Lower leg skin (tissue), 3 donors: ENCODE measurements at regions not wholly inside any gene's neighbourhood (a gene's known extent, or its start where the extent isn't known, plus 50 kb on each side); places are given as distances from the start of the nearest gene placed in this dataset.

Experiments used
- CTCF ChIP-seq, 3 donors: fragments of 450-650 bp; IDR thresholded peaks; one replicate each; pipeline ENCODE4 v1.5.1; 2016; ENCODE audit warnings: antibody characterized with exemption in 3 of 3, mild to moderate bottlenecking in 3 of 3, moderate library complexity in 2 of 3
- POLR2A ChIP-seq, 2 donors: fragments of 450-650 bp; IDR thresholded peaks; one replicate each; pipeline ENCODE4 v1.6.1; 2016 to 2017; ENCODE audit warnings: antibody characterized with exemption in 2 of 2, mild to moderate bottlenecking in 1 of 2, moderate library complexity in 1 of 2

DNA sequence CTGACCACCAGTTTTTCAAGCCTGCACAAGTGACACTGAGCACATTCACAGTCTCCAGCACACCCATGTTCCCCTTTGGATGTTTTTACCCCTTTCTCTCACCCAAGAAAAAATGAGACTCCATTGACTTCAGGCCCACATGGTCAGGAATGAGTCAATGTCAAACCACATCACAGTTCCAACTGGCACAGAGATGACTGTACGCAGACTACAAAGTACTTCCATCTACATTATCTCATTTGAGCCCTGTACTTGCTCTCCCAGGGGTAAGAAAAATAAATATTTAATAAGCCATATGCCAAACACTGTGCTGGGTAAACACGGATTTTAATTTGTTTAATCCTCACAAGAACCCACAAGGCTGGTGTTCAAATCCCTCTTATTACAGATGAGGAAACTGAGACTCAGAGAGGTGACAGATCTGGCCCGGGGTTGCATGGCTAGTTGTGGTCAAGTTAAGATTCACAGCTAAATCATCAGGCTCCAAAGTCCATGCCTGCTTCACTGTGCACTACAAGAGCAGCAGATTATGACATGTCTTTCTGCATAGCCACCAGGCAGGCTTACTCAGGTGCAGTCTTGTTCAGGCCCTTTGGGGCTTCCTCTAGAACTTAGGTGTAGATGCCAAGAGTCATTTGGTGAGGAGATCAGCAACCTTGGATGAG lies 106.1 kb downstream of the TXNL1 start:
- TF ChIP-seq POLR2A (IDR thresholded peaks at IDR 0.05) (no peak), CTCF (IDR thresholded peaks at IDR 0.05) (no peak)
